HUES6 (cell line): ENCODE measurements at regions not wholly inside any gene's neighbourhood (a gene's known extent, or its start where the extent isn't known, plus 50 kb on each side); places are given as distances from the start of the nearest gene placed in this dataset.

ENCODE experiments used
- H3K27ac ChIP-seq: 2 replicates; pipeline ENCODE4 v1.7.0; 2013; ENCODE audit warnings: low read depth, mild to moderate bottlenecking, low read length, inconsistent platforms
- H3K27me3 ChIP-seq: 2 replicates; pipeline ENCODE4 v1.6.1; 2013; ENCODE audit warnings: low read length; ENCODE audit not compliant: control insufficient read depth, insufficient read depth
- H3K36me3 ChIP-seq: 2 replicates; pipeline ENCODE4 v1.6.1; 2013; ENCODE audit warnings: low read length; ENCODE audit not compliant: control insufficient read depth, insufficient read depth
- H3K4me1 ChIP-seq: 2 replicates; pipeline ENCODE4 v1.6.1; 2013; ENCODE audit warnings: low read length; ENCODE audit not compliant: control insufficient read depth, insufficient read depth
- H3K4me3 ChIP-seq: 2 replicates; pipeline ENCODE4 v1.5.1; 2013; ENCODE audit warnings: low read depth, low read length
- H3K9ac ChIP-seq: one replicate; pipeline ENCODE4 v1.6.1; 2013; ENCODE audit warnings: mild to moderate bottlenecking, low read length
- H3K9me3 ChIP-seq: 2 replicates; pipeline ENCODE4 v1.6.1; 2013; ENCODE audit warnings: low read depth, low read length; ENCODE audit not compliant: control insufficient read depth, insufficient read depth

DNA sequence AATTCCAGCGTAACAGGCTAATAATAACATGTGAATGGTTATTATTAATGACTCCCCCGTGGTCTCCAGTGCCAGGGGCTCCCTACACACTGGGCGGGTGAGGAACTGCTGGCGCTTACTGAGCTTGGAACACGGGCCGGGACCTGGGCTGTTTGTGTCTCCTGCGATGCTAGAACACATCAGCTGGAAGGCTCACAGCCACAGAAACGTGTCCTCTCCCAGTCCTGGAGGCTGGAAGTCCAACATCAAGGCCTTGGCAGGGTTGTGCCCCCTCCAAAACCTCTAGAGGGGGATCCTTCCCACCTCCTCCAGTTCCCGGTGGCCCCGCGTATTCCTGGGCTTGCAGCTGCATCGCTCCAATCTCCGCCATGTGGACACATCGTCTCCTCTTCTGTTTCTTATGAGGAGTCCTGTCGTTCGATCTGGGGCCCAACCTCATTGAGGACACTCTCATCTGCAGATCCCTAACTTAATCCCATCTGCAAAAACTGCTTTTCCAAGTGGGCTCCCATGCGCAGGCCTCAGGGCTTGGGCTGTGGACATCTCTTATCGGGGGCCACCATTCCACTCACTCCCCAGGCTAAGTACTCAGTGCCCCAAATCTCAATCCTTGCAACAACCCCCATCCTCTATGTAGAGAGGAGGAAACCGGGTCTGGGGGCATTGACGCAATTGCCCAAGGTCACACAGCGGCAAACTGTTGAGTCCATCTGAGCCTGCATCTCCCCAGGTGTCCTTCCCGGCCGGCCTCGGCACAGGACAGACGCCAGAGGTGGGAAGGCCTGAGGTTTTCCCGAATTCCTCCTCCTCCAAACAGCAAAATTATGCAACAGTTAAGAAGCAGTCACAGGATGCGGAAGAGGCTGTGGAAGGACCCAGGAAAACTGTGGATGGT lies 193.9 kb downstream of the IRF8 start:
- Histone ChIP-seq H3K4me1 (peaks cover 8% of the 10 kb centered on the region; the same call in 1 of the 2 replicates), H3K9ac (no peak overlapping the region), H3K27me3 (no peaks in the 10 kb centered on the region), H3K27ac (no peak overlapping the region), H3K9me3 (no peaks in the 10 kb centered on the region), H3K4me3 (no peak overlapping the region), H3K36me3 (no peaks in the 10 kb centered on the region)

DNA sequence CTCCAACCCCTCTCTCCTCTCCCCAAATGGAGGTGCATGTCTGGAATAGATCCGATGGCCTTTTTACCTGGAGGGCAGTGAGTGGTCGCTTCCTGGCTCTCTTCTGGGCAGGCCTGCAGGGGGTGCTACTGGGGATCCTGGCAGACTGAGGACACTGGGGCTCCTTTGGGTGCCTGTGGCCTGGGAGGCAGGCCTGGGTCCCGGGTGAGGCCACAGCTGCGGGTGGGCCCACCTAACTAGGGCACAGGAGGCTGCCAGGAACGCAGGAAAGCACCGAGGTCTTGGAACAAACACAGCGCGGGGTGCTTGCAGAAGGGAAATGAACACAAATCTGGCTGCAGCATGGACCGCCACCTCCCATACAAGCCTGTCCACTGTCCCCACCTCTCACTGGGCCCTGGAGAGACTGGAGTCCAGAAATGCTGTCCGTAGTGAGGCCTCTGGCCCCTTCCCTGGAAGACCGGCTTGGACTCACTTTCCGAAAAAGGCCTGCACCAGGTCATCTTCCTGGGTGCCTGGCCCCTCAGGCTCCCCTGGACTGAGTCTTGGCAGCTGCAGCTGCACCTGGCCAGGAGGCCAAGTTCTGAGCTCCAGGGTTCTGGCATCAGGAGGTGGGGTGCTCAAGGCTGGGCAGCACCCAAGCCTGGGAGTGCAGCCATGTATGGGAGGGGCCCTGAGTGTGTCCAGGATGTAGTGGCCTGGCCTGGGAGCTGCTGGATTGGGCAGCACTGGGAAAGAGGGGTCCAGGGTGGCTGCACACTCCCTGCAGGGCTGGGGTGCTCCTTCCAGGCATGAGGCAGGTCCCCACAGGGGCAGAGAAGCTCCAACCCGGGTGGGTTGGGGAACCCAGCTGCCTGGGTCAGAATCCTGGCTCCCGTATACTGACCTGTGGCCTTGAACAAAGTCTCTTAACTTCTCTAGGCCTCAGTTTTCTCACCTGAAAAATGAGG lies 195.1 kb downstream of the IRF8 start:
- H3K9ac ChIP-seq = no peak overlapping the region
- H3K27ac ChIP-seq = no peak overlapping the region
- no peaks in the 10 kb centered on the region for H3K9me3 ChIP-seq
- peaks cover under 1% of the 10 kb centered on the region; the same call in 1 of the 2 replicates for H3K4me1 ChIP-seq
- H3K27me3 ChIP-seq = no peaks in the 10 kb centered on the region
- no peak overlapping the region for H3K4me3 ChIP-seq
- no peaks in the 10 kb centered on the region for H3K36me3 ChIP-seq

- H3K27me3 ChIP-seq = no peaks in the 10 kb centered on the region
- no peaks in the 10 kb centered on the region for H3K9me3 ChIP-seq
- no peak overlapping the region for H3K27ac ChIP-seq
- H3K4me1 ChIP-seq = no peaks in the 10 kb centered on the region; the same call in 1 of the 2 replicates
- H3K36me3 ChIP-seq = no peaks in the 10 kb centered on the region
- no peak overlapping the region for H3K4me3 ChIP-seq
- no peak overlapping the region for H3K9ac ChIP-seq
Measured at GRCh38 chr16:86095131-86095752, 196.3 kb downstream of the IRF8 start.

- Histone ChIP-seq H3K36me3 (no peaks in the 10 kb centered on the region), H3K9ac (no peak overlapping the region), H3K27me3 (no peaks in the 10 kb centered on the region), H3K4me3 (no peak overlapping the region), H3K27ac (no peak overlapping the region), H3K9me3 (no peaks in the 10 kb centered on the region), H3K4me1 (no peaks in the 10 kb centered on the region)
Measured at GRCh38 chr16:86095906-86096485, 197.0 kb downstream of the IRF8 start.

GRCh38 chr16:86096850-86097249 lies 197.9 kb downstream of the IRF8 start:
- no peaks in the 10 kb centered on the region for H3K9me3 ChIP-seq
- no peak overlapping the region for H3K4me3 ChIP-seq
- no peaks in the 10 kb centered on the region for H3K4me1 ChIP-seq
- no peaks in the 10 kb centered on the region for H3K36me3 ChIP-seq
- H3K27ac ChIP-seq = no peak overlapping the region
- H3K9ac ChIP-seq = no peak overlapping the region
- H3K27me3 ChIP-seq = no peaks in the 10 kb centered on the region

DNA sequence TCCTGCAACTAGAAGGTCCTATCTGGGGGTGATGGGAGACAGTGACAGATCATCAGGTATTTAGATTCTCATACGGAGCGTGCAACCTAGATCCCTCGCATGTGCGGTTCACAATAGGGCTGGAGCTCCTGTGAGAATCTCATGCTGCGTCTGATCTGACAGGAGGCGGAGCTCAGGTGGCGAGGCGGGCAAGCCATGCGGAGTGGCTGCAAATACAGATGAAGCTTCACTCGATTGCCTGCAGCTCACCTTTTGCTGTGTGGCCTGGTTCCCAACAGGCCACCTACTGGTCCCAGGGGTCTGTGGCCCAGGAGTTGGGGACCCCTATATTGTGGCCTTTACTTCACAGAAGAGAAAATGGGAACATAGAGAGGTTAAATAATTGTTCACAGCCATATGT lies 200.4 kb downstream of the IRF8 start:
- Histone ChIP-seq H3K9me3 (no peaks in the 10 kb centered on the region), H3K36me3 (no peaks in the 10 kb centered on the region), H3K4me3 (no peak overlapping the region), H3K27me3 (no peaks in the 10 kb centered on the region), H3K4me1 (no peaks in the 10 kb centered on the region), H3K9ac (no peak overlapping the region), H3K27ac (no peak overlapping the region)

- Histone ChIP-seq H3K4me3 (no peak overlapping the region), H3K36me3 (no peaks in the 10 kb centered on the region)
Measured at GRCh38 chr16:86100205-86101136, 201.5 kb downstream of the IRF8 start.

DNA sequence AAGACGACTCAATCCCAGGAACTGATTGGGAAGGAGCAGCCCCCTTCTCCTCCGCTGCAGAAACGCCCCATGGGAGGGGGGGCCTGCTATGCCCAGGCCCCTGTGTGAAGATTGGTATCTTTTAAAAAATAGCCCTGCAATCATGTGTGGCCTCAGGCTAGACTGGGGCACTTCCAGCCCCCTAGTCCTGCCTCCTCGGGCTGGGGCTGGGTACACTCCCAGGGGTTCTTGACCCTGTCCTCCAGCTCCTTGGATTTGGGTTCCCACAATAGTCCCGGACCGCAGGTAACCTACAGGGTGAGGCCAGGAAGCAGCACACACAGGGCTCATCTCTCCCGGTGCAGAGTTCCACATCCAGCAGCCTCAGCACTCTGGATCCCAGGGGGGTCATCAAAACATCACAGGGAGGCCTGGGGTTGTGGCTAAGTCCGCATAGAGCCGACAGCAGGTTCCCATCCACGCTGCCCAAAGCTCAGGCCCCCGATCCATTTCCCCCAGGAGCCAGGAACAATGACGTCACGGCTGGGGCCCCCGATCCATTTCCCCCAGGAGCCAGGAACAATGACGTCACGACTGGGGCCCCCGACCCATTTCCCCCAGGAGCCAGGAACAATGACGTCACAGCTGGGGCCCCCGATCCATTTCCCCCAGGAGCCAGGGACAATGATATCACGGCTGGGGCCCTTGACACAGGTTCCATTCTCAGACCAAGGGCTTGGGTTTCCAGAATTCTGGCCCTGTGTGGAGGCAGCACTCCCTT lies 202.4 kb downstream of the IRF8 start:
- Histone ChIP-seq H3K4me3 (no peak overlapping the region), H3K27me3 (no peaks in the 10 kb centered on the region), H3K9ac (no peak overlapping the region), H3K36me3 (no peaks in the 10 kb centered on the region), H3K9me3 (no peaks in the 10 kb centered on the region), H3K27ac (no peak overlapping the region), H3K4me1 (no peaks in the 10 kb centered on the region)

More at GRCh38 chr16:86100205-86101136, 201.5 kb downstream of the IRF8 start:
- no peaks in the 10 kb centered on the region for H3K4me1 ChIP-seq
- H3K27ac ChIP-seq = no peak overlapping the region
- H3K9me3 ChIP-seq = no peaks in the 10 kb centered on the region
- no peaks in the 10 kb centered on the region for H3K27me3 ChIP-seq
- no peak overlapping the region for H3K9ac ChIP-seq

- H3K9me3 ChIP-seq = no peaks in the 10 kb centered on the region
- H3K36me3 ChIP-seq = no peaks in the 10 kb centered on the region
- H3K9ac ChIP-seq = no peak overlapping the region
- no peaks in the 10 kb centered on the region for H3K27me3 ChIP-seq
- no peak overlapping the region for H3K4me3 ChIP-seq
- no peaks in the 10 kb centered on the region for H3K4me1 ChIP-seq
- no peak overlapping the region for H3K27ac ChIP-seq
Measured at GRCh38 chr16:86101897-86102157, 202.9 kb downstream of the IRF8 start.
